Thoracic aorta (tissue), 2 donors: ENCODE measurements at regions not wholly inside any gene's neighbourhood (a gene's known extent, or its start where the extent isn't known, plus 50 kb on each side); places are given as distances from the start of the nearest gene placed in this dataset.

Source experiments
- ATAC-seq: fragments of 150-250 bp; one replicate; pipeline ENCODE4 v1.8.0; 2017; ENCODE audit warnings: low read depth; ENCODE audit not compliant: insufficient number of reproducible peaks, low FRiP score
- DNase-seq: peaks from one replicate; pipeline ENCODE4 v3.0.0-alpha.2; 2020; ENCODE audit warnings: low spot score
- H3K27ac ChIP-seq, 2 donors: fragments of 200-600 bp; sonication (generic); 1 replicate in 1 of 2; 2 replicates in 1 of 2; pipeline ENCODE4 v1.5.1; 2016; ENCODE audit warnings: mild to moderate bottlenecking in 2 of 2, moderate library complexity in 2 of 2
- H3K27me3 ChIP-seq: fragments of 200-600 bp; sonication (generic); replicated peaks from 2 replicates; pipeline ENCODE4 v1.6.0; 2016; ENCODE audit warnings: mild to moderate bottlenecking; ENCODE audit not compliant: insufficient read depth
- H3K36me3 ChIP-seq: fragments of 200-600 bp; sonication (generic); one replicate; pipeline ENCODE4 v1.5.1; 2016
- H3K4me1 ChIP-seq, 2 donors: fragments of 200-600 bp; sonication (generic); 1 replicate in 1 of 2; 2 replicates in 1 of 2; pipeline versions ENCODE4 v1.5.1 to v1.6.0; 2016; ENCODE audit warnings: low read depth in 2 of 2, mild to moderate bottlenecking in 1 of 2; ENCODE audit not compliant: control insufficient read depth in 1 of 2
- H3K4me3 ChIP-seq: fragments of 200-600 bp; sonication (generic); 2 replicates; pipeline ENCODE4 v1.5.1; 2016; ENCODE audit warnings: mild to moderate bottlenecking
- H3K9me3 ChIP-seq: fragments of 200-600 bp; sonication (generic); 2 replicates; pipeline ENCODE4 v1.5.1; 2016
- TF ChIP-seq, protein P1 (sequence below): fragments of 200-600 bp; sonication (generic); IDR thresholded peaks from one replicate; pipeline ENCODE4 v1.5.1; 2019; ENCODE audit warnings: antibody characterized with exemption

DNA sequence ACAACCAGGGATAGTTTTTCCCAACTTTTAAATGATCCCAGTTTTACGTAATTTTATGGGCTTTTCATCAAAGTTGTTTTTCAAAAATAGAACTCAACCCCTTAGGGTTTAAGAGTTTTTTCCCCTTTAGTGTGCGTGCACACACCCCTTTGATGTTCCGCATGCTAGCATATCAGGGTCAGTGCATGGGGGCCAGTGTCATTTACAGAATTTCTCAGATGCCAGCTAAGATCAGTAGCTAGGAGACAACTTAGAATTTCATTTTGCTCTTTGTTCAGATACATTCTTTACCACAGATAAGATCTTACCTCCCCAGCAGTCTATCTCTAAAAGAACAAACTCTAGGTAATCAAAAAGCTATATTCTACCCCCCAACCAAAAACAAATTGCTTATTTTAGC, 238.5 kb upstream of the SASH1 start:
- Histone ChIP-seq H3K27me3 (no peaks in the 10 kb centered on the region), H3K4me3 (no peak overlapping the region), H3K9me3 (no peaks in the 10 kb centered on the region), H3K27ac (no peak overlapping the region), H3K4me1 (no peaks in the 10 kb centered on the region), H3K36me3 (no peaks in the 10 kb centered on the region)
- ATAC-seq, result no peak
- DNase-seq, result no peak
- TF ChIP-seq, protein P1, sequence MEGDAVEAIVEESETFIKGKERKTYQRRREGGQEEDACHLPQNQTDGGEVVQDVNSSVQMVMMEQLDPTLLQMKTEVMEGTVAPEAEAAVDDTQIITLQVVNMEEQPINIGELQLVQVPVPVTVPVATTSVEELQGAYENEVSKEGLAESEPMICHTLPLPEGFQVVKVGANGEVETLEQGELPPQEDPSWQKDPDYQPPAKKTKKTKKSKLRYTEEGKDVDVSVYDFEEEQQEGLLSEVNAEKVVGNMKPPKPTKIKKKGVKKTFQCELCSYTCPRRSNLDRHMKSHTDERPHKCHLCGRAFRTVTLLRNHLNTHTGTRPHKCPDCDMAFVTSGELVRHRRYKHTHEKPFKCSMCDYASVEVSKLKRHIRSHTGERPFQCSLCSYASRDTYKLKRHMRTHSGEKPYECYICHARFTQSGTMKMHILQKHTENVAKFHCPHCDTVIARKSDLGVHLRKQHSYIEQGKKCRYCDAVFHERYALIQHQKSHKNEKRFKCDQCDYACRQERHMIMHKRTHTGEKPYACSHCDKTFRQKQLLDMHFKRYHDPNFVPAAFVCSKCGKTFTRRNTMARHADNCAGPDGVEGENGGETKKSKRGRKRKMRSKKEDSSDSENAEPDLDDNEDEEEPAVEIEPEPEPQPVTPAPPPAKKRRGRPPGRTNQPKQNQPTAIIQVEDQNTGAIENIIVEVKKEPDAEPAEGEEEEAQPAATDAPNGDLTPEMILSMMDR, result no peak

DNA sequence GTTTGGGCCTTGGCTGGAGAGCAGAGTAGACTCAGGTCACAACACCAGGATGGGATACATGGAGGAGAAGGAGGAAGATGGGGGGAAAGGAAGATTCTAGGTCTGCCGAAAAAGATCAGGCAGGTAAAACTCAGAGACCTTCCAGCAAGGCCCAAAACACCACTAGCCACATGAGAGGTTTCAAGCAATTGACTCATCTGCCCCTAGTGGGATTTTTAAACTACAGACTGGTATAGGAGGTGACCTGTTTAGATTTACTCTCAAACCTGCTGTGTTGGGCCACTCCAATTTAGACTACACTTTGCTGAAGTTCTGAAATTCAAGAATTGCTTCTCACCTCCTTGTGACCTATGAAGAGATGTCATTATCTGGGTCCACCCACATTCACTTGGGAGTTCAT, 236.9 kb upstream of the SASH1 start:
- Histone ChIP-seq H3K27ac (no peak overlapping the region), H3K4me1 (no peaks in the 10 kb centered on the region), H3K4me3 (no peak overlapping the region), H3K36me3 (no peaks in the 10 kb centered on the region), H3K27me3 (no peaks in the 10 kb centered on the region), H3K9me3 (no peaks in the 10 kb centered on the region)
- no peak for ATAC-seq
- DNase-seq, result no peak
- TF ChIP-seq, protein P1, result no peak

DNA sequence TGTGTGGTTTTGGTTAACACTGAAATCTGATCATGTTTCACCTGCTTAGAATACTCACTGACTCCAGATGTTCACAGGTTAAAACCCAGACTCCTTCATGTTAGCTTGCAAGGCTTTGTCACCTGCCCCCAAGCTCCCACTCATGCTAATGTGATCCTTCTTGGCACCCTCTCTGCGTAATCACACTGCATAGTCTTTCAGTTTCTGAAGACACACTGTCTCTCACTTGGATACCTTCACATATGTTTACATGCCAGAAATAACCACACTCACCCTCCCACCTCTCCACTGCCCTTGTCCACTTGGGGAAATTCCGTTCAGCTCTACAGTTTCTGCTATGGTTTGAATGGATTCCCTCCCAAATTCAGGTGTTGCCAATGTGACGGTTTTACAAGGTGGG, 234.7 kb upstream of the SASH1 start:
- no peaks in the 10 kb centered on the region for H3K4me1 ChIP-seq
- no peaks in the 10 kb centered on the region for H3K9me3 ChIP-seq
- ATAC-seq, result no peak
- H3K27ac ChIP-seq, result no peak overlapping the region
- no peaks in the 10 kb centered on the region for H3K36me3 ChIP-seq
- TF ChIP-seq, protein P1, result no peak
- no peak for DNase-seq
- no peak overlapping the region for H3K4me3 ChIP-seq
- H3K27me3 ChIP-seq, result no peaks in the 10 kb centered on the region

DNA sequence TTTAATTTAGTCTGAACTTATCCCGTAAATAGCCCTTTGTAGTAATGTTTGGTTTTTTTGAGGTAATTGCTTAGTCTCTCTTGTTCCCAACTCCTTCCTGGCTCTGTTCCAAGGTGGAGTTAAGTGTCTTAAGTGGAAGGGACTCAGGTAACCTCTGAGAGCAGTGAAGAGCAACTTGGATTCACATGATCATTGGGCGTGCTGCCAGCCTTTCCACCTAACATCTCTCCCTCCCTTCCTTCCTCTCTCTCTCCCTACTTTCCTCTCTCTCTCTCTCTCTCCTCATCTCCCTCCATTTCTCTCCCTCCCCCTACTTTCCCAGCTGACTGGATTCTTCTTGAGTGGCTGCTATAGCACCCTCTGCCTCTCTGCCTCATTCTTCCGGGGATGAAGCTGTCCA, 232.9 kb upstream of the SASH1 start:
- Histone ChIP-seq H3K4me1 (no peaks in the 10 kb centered on the region), H3K4me3 (no peak overlapping the region), H3K27ac (no peak overlapping the region), H3K27me3 (no peaks in the 10 kb centered on the region), H3K36me3 (no peaks in the 10 kb centered on the region), H3K9me3 (no peaks in the 10 kb centered on the region)
- no peak for ATAC-seq
- no peak for DNase-seq
- TF ChIP-seq, protein P1, result no peak

DNA sequence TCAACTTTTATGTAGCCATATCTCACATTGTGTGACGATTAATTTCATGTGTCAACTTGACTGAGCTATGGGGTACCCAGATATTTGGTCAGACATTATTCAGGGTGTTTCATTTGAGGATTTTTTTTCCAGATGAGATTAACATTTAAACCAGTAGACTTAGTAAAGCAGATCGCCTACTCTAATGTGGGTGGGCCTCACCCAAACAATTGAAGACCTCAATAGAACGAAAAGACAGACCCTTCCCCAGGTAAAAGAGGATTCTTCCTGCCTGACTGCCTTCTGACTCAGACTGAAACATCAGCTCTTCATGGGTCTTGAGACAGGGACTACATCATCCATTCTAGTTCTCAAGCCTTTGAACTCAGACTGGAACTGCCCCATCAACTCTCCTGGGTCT, 231.7 kb upstream of the SASH1 start:
- TF ChIP-seq, protein P1, result no peak
- no peaks in the 10 kb centered on the region for H3K4me1 ChIP-seq
- H3K36me3 ChIP-seq, result no peaks in the 10 kb centered on the region
- H3K9me3 ChIP-seq, result no peaks in the 10 kb centered on the region
- H3K27me3 ChIP-seq, result no peaks in the 10 kb centered on the region
- ATAC-seq (no peak), DNase-seq (no peak)
- H3K4me3 ChIP-seq, result no peak overlapping the region
- no peak overlapping the region for H3K27ac ChIP-seq
